GM10847 (cell line): ENCODE measurements at regions not wholly inside any gene's neighbourhood (a gene's known extent, or its start where the extent isn't known, plus 50 kb on each side); places are given as distances from the start of the nearest gene placed in this dataset.

Source experiments
- POLR2A ChIP-seq: IDR thresholded peaks from 2 replicates; pipeline ENCODE4 v1.6.1; 2011; ENCODE audit not compliant: insufficient read length; ENCODE audit errors: extremely low read depth

DNA sequence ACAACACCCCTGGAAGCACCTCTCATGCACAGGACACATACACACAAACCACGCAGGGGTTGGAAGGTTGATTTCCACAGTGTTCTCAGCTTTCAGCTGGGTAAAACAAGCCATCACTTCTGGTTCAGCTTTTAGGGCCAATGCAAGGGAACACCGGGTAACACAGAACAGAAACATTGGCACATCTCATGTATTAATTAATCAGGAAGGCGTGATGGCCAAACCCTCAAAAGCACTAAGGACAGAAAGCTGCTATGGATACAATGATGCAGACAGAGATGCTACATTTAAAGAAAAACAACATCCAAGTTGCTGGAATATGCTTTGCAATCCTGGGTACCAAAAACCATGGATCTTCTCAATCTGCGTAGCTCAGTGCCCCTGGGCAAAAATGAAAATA is 104.3 kb upstream of the BEND6 start:
- no peak for TF ChIP-seq POLR2A

DNA sequence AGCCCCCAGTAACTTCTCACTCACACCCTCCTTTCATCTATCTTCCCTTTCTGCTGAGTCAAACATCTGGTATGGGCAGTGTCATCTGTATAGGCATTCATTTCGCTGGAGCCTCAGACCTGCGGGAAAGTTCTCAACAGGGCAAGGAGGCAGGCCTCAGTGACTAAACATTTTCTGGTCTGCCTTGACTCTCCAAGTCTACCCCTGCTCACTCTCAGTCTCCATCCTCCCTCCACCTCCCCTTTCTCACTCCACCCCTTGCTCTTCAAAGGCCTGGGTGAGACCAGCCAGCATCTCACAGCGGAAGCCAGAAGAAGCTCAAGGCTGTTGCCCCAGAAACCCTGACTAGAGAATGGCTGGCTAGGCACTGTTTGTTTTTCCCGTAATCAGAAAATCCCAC is 105.0 kb upstream of the BEND6 start:
- TF ChIP-seq POLR2A, result no peak

DNA sequence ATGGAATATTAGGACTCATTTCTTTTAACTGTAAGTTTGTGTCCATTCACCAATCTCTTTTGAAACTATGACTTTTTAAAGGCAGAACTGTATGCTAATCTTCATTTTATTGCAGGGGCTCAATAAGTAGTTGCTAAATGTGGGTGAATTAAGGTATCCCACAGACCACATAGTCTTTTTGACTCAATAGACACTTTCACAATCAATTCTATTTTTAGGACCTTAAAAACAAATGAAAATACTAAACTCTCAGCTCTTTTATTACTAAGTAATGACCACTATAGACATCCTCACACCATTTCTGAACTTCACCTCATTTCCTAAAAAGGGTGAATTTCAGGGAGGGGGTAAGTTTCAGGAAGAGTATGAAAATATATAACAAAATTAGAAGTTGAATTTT is 106.8 kb upstream of the BEND6 start:
- TF ChIP-seq POLR2A, result no peak

DNA sequence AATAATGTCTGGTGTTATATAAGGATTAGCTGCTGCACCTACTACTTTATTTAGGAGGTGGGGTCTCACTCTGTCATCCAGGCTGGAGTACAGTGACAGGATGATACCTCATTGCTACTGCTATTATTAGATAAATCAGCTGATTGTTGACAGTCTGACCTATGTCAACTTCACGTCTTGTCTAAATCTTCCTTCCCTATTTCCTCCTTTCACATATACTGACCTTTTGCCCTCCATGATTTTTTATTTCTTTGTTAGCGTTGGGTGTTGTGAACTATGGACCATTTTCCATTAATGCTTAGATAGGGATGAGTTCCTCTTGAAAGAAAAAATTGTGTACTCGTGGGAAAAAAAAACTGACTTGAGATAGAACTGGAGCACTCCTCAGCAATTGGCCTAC is 109.9 kb upstream of the BEND6 start:
- TF ChIP-seq POLR2A, result no peak

DNA sequence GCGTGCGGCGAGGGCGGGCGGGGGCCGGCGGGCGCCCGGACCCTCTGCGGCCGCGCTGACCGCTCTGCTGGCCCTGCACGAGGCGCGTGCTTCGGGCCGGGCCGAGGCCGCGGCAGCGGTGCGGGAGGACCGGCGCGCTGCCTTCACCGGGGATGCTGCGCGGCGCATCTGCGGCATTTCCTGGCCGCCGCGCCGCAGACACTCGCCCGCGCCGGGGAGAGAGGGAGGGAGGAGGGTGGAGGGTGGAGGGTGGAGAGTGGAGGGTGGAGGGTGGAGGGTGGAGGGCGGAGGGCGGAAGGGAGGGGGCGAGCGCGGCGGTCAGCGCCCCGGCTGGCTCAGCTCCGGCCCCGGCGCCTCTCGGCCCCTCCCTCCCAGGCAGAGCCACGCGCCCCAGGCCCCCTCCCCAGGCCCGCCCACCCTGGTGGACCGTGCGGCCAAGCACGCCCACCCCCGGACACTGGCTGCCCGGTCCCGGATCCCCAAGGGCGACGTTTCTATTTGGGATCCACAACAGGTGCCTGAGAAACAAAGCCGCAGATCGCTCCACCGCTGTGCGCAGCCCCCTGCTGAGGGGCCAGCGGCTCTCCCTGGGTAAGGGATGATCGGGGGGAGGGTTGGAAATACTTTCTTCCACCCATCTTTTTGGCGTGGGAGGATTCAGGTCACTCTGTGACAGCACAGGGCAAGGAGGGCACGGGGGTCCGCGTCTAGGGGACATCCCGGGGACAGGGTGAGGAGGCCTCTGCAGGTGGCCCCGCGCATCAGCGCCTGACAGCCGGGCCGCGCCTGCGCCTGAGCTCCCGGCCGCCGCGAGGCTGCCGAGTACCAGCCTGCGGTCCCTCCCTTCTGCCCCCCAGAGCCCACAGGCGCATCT is 111.2 kb upstream of the BEND6 start:
- TF ChIP-seq POLR2A, result peak; percentile 16

- no peak for TF ChIP-seq POLR2A
These were observed 112.0 kb upstream of the BEND6 start for GRCh38 chr6:56842686-56843475.

- no peak for TF ChIP-seq POLR2A
These were observed 113.2 kb upstream of the BEND6 start for GRCh38 chr6:56841751-56842150.

- no peak for TF ChIP-seq POLR2A
These were observed 113.5 kb upstream of the BEND6 start for GRCh38 chr6:56841381-56841749.

GRCh38 chr6:56840467-56841380 is 114.2 kb upstream of the BEND6 start:
- TF ChIP-seq POLR2A, result no peak

DNA sequence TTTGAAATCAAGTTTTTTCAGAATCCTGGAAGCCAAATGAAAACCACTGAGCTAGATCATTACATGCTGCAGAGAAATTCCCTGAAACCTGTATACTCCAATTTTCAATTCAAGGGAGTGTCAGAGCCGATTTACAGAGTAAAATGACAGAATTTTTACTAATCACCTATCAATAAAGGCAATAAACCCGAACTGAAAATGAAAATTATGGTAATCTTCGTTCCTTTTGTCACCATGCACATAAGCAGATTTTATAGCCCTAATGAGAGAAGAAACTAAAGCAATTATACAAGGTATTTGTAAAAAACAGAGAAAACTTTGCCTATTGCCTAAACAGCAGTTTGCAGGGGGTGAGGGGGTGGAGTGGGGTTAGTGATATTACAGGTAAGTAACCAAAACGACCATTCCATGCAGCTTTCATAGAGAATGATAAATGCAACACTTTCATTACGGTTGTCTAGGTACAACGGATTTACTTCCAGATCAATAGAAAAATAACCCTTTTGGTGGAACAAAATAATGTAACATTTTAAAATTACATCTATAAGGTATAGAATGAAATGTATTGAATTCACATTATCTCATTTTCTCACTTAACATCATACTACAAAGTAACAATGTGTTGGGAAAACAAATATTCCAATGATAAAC is 115.2 kb upstream of the BEND6 start:
- no peak for TF ChIP-seq POLR2A

DNA sequence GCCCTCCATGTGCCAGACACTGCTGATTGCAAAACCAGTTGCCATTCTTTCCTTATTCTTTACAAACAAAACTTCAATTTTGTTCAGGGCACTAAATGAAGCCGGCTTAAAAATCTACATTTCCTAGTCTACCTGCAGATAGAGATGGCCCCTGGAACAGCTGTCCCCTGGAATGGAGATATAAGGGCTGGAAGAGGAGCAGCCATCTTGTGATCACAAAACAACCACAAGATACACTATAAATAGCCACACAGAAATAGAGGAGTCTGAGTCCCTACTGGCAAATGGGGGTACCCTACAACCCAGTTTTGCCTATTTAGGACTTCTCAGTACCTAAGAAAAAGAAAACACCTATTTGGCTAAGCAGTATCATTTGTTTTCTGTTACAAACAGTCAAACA is 115.9 kb upstream of the BEND6 start:
- TF ChIP-seq POLR2A, result no peak

DNA sequence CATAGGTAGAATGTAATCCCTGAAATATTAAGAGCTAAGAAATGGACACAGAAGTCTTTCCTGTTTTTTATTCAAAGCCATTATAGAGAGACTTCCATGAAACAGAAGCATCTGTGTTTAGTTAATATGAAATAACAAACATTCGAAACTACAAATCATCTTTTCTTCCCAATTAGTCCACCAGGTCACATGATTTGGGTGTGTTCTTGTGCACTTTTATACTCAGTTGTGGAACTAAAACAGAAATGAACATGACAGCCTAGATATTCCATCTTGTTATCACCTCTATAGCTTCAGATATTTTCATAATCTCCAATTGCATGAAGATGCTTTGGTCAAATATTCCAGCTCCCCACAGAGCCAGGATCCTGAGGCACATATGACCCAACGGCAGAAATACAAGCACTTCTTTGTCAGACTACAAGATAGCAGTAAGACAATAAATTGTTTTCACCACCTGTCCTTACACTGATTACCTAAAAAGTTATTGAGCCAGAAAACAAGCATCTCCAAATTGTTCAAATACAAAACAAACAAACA is 116.8 kb upstream of the BEND6 start:
- TF ChIP-seq POLR2A, result no peak

DNA sequence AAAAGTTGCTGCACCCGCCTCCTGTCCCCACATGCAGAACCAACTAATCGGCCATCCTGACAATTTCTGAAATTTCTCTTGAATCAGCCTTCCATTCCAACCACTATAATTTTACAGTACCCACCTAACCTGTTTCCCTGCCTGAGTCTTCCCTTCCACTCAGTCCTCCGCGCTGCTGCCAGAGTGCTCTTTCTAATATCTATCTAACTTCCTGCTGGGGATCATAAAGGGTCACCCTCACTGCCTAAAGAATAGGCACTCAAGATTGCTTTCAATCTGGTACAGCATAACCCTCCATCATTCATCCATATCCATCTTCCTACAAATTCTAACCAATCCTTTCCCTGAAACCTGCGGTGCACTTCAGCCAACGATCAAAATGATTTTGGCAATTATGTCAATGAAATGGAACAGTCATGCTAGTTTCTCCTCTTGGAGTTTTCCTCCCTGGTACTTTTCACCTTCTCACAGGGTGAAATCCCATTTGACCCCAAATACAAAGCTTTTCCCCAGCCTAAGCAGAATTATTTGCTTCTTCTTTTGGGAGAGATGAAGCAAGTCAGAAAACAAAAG is 117.5 kb upstream of the BEND6 start:
- no peak for TF ChIP-seq POLR2A

DNA sequence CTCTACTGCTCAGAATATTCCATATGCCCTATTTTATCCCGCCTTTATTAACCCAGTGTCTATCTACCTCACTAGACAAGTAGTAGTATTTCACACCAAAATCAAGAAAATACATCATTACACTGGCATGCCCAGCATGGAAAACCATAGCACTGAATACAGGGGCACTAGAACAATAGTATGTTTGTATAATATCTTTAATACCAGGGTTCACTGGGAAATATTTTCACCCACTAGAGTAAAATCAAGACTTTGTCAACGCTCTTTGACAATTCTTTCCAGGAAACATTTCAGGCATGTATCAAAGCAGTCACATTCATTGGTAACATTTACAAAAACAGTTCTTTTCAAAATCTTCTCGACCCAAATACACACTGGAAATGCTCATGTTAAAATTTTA is 119.3 kb upstream of the BEND6 start:
- TF ChIP-seq POLR2A, result no peak
